ENCODE measurements at regions not wholly inside any gene's neighbourhood (a gene's known extent, or its start where the extent isn't known, plus 50 kb on each side); places are given as distances from the start of the nearest gene placed in this dataset.
"Not testable (repeated sequence)": the region's sequence is repeated elsewhere in the genome, so short reads cannot be mapped to it uniquely, and the experiment has no call there.

- no peak for DNase-seq (ENCODE audit: low read depth, low spot score)
These were observed 90.9 kb upstream of the FAT1 start for GRCh38 chr4:186814535-186815070.

DNA sequence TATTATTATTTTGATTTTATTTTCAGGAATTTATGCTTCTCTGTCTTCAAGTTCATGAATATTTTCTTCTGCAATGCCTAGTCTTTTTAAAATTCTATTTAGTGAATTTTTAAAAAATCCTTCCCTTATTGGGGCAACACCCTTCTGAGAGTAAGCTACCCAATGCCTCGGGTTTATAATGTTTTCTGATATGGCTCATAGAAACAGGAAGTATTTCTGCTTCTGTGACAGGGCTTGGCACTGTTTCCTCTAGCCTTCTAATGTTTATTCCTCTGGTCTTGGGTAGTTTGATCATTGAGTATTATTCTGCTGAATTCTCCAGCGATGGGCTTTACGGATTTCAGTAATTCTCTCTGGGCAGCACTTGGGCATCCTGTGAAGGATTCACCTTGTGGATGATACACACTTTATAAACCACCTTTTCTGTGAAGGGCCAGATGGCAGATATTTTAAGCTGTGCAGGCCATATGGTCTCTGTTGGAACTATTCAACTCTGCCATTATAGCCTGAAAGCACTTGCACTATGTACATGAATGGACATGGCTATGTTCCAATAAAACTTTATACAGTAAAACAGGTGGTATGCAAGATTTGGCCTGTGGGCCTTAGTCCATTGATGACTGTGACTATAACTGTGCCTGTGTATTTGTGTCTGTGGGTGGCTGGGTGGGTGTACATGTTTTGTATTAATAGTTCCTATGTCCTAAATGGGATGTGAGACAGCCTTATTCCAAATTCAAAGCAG is 95.9 kb upstream of the FAT1 start:
- no peak for DNase-seq (ENCODE audit: low read depth, low spot score)

- no peak for DNase-seq (ENCODE audit: low read depth, low spot score)
These were observed 96.8 kb upstream of the FAT1 start for GRCh38 chr4:186820391-186820891.

DNA sequence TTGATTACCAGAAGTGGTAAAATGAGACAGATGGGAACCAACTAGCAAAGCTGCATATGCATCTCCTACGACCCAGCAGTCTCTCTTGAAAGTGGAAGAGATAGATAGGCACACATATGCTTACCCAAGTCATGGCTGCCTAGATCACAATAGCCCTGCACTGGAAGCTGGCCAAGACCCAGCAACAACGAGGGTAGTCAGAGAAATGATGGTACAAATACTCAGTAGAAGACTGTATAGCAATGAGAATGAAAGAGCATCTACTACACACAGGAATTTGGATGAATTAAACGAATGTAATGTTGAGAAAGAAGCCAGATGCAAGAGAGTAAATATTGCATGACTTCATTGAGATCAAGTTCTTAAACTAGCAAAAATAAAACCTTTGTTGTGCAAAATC is 100.3 kb upstream of the FAT1 start:
- DNase-seq (ENCODE audit: low read depth, low spot score) = no peak

- no peak for DNase-seq (ENCODE audit: low read depth, low spot score)
These were observed 101.4 kb upstream of the FAT1 start for GRCh38 chr4:186825069-186825468.

DNA sequence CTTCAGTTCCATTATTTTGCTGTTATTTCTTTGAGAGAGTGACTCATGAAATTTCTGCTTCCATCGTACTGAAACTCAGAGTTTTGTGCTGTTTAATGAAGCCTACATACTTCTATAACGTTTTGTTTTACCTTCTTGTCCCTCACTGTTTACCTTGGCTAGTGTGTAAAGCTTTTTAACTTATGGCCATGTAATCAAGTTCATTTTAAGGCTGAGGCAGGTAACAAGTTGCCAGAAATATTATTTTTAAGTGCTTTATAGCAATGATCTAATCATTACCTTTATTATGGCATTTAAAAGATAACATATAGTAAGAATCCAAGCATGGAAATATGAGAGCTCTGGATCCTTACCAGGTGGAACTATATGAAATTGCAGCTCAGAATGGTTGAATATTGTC is 102.3 kb upstream of the FAT1 start:
- DNase-seq (ENCODE audit: low read depth, low spot score) = no peak

- no peak for DNase-seq (ENCODE audit: low read depth, low spot score)
These were observed 103.3 kb upstream of the FAT1 start for GRCh38 chr4:186826846-186827533.

DNA sequence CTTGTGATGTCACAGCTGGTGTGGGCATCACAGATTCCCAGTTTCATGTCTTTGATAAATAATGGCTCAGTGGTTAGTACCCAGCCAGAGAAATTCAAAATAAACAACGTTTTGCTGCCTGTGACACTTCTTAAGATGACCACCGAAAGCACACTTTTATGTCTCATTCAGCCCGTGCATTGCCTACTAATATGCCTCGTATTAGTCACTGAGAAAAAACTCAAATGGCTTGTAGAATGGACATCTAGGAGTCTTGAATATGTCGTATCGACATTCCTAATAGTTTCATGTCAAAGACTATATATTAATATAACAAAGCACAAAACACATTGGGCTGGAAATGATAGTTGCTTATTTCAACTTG is 103.9 kb upstream of the FAT1 start:
- DNase-seq (ENCODE audit: low read depth, low spot score) = no peak

DNA sequence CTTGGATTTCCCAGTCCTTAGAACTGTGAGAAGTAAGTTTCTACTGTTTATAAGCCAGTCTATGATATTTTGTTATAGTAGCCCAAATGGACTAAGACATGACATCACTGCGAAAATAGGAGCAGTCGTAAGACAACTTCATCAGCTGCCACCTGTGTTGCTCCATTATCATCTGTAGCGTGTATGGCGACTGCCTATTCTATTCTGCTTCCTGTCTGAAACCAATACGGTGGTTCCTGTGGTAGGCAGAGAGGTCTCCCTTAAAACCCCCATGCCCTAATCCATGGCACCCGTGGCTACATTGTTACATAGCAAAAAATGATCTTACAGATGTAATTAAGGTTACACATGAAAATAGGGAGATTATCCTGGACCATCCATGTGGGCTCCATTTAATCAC is 105.4 kb upstream of the FAT1 start:
- no peak for DNase-seq (ENCODE audit: low read depth, low spot score)

DNA sequence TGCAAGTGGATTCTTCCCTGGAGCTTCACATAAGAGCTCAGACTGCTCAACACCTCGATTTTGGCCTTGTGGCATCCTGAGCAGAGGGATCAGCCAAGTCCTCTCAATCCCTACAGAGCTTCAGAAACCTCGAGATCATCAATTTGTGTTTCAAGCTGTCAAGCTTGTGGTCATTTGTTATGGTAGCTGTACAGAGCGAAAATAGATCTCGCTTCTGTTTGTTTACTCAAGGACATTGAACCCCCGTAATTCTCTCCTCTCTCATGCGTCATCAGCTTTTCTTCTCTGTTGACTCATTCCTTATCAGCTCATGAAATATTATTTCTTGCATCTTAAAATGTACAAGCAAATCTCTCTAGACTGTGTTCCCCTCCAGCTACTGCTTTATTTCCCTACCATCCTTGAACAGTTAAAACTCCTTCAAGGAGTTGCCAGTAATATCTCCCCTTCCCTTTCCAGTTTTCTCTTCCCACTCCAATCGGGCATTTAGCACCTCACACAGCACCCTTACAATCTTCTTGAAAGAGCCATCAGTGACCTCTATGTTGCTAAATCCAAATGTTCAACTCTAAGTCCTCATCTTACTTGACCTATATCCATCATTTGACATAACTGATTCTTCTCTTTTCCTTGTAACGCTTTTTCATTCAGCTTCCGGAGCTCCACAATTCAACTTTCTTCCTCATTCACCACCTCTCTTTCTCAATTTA is 106.2 kb upstream of the FAT1 start:
- DNase-seq (ENCODE audit: low read depth, low spot score) = no peak

DNA sequence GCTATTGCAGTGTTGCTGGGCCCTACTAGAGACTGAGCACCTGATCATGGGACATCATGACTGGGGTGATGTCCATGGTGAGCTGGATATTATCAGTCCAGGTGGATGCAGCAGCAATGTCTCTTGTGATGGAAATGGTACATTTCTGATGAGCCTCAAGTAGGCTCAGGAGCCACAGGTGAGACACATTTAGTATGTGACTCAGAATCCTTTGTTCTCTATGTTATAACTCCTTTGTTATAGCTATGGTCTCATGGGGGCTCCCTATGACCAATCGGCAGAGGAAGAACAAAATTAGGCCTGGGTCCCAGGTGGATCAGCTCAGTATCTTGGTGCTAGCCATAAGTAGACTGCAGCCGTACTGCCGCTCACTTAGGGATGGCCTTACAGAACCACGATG is 107.9 kb upstream of the FAT1 start:
- DNase-seq (ENCODE audit: low read depth, low spot score) = no peak

GRCh38 chr4:186832906-186833305 is 109.2 kb upstream of the FAT1 start:
- no peak for DNase-seq (ENCODE audit: low read depth, low spot score)

DNA sequence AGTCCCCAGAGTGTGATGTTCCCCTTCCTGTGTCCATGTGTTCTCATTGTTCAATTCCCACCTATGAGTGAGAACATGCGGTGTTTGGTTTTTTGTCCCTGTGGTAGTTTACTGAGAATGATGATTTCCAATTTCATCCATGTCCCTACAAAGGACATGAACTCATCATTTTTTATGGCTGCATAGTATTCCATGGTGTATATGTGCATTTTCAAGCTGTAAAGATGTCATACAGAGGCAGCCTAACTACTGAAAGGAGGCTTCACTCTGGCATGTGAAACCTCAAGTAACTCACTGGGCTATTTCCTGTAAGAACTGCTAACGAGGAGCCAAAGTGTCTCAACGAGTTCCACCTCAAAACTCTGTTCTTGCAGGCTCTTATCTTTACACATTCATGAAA is 113.8 kb upstream of the FAT1 start:
- DNase-seq (ENCODE audit: low read depth, low spot score) = not testable (repeated sequence)

GRCh38 chr4:186838295-186838694 is 114.6 kb upstream of the FAT1 start:
- DNase-seq (ENCODE audit: low read depth, low spot score) = no peak

GRCh38 chr4:186839122-186840037 is 115.7 kb upstream of the FAT1 start:
- no peak for DNase-seq (ENCODE audit: low read depth, low spot score)

DNA sequence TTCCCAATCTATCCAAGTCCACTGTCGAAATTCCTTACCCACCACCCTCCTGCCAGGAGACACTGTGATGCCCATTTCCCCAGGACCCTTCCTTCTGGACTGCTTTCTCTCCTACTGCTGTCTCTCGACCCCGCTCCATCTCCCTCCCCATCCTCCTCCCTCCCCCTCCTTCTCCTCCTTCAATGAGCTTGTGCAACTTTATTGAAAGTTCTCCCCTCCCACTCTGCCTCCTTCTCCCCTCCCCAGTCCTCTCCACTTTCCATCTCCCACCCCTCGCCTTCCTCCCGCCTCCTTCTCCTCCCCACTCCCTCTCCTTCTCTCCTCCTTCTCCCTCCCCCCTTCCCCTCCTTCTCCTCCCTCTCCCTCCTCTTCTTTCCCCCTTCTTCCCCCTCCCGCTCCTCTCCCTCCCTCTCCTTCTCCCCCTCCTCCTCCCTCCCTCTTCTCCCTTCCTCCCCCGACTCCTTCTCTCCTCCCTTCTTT is 116.6 kb upstream of the FAT1 start:
- no peak for DNase-seq (ENCODE audit: low read depth, low spot score)

GRCh38 chr4:186840771-186841301 is 117.2 kb upstream of the FAT1 start:
- DNase-seq (ENCODE audit: low read depth, low spot score) = no peak

- DNase-seq (ENCODE audit: low read depth, low spot score) = no peak
These were observed 120.5 kb upstream of the FAT1 start for GRCh38 chr4:186844059-186844681.

DNA sequence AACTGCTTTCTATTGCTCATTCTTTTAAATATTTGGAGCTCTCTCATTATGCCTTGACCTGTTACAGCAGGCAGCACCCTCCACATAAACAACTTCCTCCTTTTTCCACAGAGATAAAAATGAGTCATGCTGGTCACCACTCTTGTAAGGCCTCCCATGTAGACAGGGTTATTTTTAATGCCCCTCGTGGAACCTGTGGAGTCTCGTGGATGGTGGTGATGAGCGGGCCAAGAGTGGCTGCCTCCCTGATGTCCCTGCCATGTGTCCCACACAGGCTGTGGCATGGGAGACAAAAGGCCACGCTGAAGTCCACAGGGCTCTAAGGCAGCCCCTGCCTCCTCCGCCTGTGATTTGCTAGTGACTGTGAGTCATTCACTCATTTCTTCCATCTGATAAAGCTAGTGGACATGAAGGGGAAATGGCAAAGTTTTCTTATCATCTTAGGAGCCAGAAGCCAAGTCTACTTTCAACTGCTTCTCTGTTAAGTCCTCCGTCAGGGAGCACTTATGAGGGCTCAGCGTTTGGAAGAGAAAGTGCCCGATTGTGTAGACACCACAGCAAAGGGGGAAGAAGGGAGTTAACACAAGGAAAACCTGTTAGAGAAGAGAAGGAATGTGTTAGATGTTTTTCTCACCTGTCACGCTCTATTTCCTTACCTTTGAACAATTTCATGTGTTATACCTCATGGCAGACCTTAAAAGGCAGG is 121.6 kb upstream of the FAT1 start:
- no peak for DNase-seq (ENCODE audit: low read depth, low spot score)

DNA sequence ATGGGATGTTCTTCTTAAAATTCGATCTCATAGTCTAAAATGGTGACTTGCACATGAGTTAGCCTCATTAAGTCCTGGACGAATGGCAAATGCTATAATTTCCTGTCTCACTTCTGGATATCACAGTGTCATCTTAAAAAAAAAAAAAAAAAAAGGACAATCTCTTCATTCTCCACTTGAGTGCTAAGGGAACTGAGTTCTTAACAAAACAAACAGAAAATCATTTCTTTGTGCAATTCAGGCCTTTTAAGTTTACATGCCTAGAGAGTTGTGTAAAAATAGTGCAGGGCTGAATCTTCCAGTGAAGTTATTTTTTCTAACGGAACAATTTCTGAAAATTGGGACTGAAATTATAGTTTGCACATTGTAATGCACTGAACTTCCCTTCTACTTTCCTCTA is 122.8 kb upstream of the FAT1 start:
- no peak for DNase-seq (ENCODE audit: low read depth, low spot score)

Data from iPS DF 19.7 (cell line).